ENCODE measurements at regions not wholly inside any gene's neighbourhood (a gene's known extent, or its start where the extent isn't known, plus 50 kb on each side); places are given as distances from the start of the nearest gene placed in this dataset.

DNA sequence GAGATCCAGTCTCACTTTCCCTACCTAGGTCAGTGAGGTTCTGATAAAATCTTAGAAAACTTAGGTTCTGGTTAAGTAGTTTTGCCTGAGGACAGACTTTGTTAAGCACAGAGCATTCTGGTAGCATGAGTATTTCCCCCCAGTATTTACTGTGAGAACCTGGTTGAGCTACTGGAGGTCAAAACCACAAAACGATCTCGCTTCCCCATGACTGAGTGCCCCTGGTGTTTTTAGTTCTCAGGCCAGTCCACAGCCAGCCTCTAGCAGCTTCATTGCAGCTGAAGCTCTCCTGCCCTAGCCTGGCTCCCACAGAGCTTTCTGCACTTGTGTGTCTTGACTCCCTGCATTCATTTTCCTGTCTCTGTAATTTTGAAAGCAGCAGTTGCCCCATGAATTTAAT, 1138.2 kb downstream of the UQCRFS1 start:
- TF ChIP-seq, protein P1, sequence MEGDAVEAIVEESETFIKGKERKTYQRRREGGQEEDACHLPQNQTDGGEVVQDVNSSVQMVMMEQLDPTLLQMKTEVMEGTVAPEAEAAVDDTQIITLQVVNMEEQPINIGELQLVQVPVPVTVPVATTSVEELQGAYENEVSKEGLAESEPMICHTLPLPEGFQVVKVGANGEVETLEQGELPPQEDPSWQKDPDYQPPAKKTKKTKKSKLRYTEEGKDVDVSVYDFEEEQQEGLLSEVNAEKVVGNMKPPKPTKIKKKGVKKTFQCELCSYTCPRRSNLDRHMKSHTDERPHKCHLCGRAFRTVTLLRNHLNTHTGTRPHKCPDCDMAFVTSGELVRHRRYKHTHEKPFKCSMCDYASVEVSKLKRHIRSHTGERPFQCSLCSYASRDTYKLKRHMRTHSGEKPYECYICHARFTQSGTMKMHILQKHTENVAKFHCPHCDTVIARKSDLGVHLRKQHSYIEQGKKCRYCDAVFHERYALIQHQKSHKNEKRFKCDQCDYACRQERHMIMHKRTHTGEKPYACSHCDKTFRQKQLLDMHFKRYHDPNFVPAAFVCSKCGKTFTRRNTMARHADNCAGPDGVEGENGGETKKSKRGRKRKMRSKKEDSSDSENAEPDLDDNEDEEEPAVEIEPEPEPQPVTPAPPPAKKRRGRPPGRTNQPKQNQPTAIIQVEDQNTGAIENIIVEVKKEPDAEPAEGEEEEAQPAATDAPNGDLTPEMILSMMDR (IDR thresholded peaks at IDR 0.05 in 8 of 11, conservative IDR thresholded peaks at IDR 0.05 in 3 of 11), result no peak
- TF ChIP-seq POLR2A (IDR thresholded peaks at IDR 0.05), result no peak

Measured in spleen (tissue), 7 donors.